BLaER1 treated with 17β-estradiol and CSF1 and Interleukin-3, amounts not matched to agents 10 nM and 100 nM (cell line): ENCODE measurements at regions not wholly inside any gene's neighbourhood (a gene's known extent, or its start where the extent isn't known, plus 50 kb on each side); places are given as distances from the start of the nearest gene placed in this dataset.

Source experiments
- H3K27ac ChIP-seq, 11 experiments: shearing (Covaris generic); formaldehyde crosslinking; 2 replicates each; pipeline ENCODE4 v1.8.1; 2022
- H3K27me3 ChIP-seq, 11 experiments: shearing (Covaris generic); formaldehyde crosslinking; 2 replicates each; pipeline ENCODE4 v1.8.1; 2022
- H3K36me3 ChIP-seq, 11 experiments: shearing (Covaris generic); formaldehyde crosslinking; 2 replicates each; pipeline ENCODE4 v1.8.1; 2022
- H3K4me1 ChIP-seq, 10 experiments: shearing (Covaris generic); formaldehyde crosslinking; 2 replicates each; pipeline ENCODE4 v1.8.1; 2022
- H3K4me2 ChIP-seq, 11 experiments: shearing (Covaris generic); formaldehyde crosslinking; 2 replicates each; pipeline ENCODE4 v1.8.1; 2022
- H3K4me3 ChIP-seq, 10 experiments: shearing (Covaris generic); formaldehyde crosslinking; 2 replicates each; pipeline ENCODE4 v1.8.1; 2022
- H3K9ac ChIP-seq, 11 experiments: shearing (Covaris generic); formaldehyde crosslinking; 2 replicates each; pipeline ENCODE4 v1.8.1; 2022
- H3K9me3 ChIP-seq, 11 experiments: shearing (Covaris generic); formaldehyde crosslinking; replicated peaks in 1 of 11; 2 replicates each; pipeline ENCODE4 v1.8.1; 2022
- H4K20me1 ChIP-seq, 11 experiments: shearing (Covaris generic); formaldehyde crosslinking; 2 replicates each; pipeline ENCODE4 v1.8.1; 2022
- Cebpa-rat ChIP-seq, 11 experiments: shearing (Covaris generic); IDR thresholded peaks; 2 replicates each; pipeline ENCODE4 v1.8.1; 2022

DNA sequence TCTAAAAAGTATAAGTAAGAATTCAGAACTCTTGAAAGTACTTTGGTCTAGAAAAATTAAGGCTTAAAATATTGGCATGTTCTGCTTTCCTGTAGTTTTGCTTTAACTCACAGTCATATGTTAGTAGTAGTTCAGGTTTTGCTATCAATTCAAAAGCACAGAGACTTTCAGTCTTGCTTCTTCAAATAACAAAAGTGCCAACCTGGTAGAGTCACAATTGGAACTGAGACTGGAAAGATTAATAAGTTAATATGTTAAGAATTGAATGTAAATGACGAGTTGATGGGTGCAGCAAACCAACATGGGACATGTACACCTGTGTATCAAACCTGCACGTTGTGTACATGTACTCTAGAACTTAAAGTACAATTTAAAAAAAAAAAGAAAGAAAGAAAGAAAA is 822.3 kb downstream of the MTRR start:
- no peak for TF ChIP-seq Cebpa-rat (IDR thresholded peaks at IDR 0.05)
- Histone ChIP-seq H3K4me3 (no peak overlapping the region), H3K4me2 (no peak overlapping the region)

DNA sequence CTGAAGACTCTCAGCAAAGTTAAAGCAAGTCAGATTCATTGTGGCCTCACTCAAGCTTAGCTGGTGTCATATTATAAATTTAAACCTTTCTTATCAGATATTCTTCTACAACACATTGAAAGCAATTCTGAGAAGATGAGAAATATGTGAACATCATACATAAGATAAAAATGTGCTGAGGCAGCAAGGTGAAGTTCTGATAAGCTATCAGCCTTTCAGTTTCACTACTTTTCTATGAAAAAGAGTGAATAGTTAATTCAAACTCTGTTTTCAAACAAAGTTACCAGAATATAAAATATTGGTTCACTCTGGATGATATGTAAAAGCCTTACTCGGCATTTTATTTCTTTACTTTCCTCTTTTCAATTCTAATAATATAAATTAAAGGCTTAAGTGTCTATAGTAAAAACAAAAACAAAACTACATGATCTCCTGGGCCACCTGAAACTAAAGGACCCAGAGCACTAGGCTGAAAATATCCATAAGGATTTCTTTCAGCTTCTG is 824.4 kb downstream of the MTRR start:
- 0 out of 22 replicates have a peak, but pooled peaks cover 0 to 4% (median 0%) of the 10 kb centered on the region in 11 experiments for H3K9me3 ChIP-seq
- H3K4me2 ChIP-seq = no peak overlapping the region
- no peaks in the 10 kb centered on the region for H3K4me1 ChIP-seq
- no peaks in the 10 kb centered on the region for H4K20me1 ChIP-seq
- no peak overlapping the region for H3K4me3 ChIP-seq
- no peak overlapping the region for H3K9ac ChIP-seq
- H3K27me3 ChIP-seq = no peaks in the 10 kb centered on the region
- H3K27ac ChIP-seq = no peak overlapping the region
- no peaks in the 10 kb centered on the region for H3K36me3 ChIP-seq
- TF ChIP-seq Cebpa-rat (IDR thresholded peaks at IDR 0.05) = no peak

More for the DNA sequence above, 822.3 kb downstream of the MTRR start:
- Histone ChIP-seq H4K20me1 (no peaks in the 10 kb centered on the region), H3K27ac (no peak overlapping the region), H3K36me3 (no peaks in the 10 kb centered on the region), H3K9ac (no peak overlapping the region), H3K4me1 (peaks cover 0 to 5% (median 0%) of the 10 kb centered on the region in 10 experiments; a peak in 2 of 20 replicates), H3K27me3 (no peaks in the 10 kb centered on the region), H3K9me3 (no peaks in the 10 kb centered on the region)

DNA sequence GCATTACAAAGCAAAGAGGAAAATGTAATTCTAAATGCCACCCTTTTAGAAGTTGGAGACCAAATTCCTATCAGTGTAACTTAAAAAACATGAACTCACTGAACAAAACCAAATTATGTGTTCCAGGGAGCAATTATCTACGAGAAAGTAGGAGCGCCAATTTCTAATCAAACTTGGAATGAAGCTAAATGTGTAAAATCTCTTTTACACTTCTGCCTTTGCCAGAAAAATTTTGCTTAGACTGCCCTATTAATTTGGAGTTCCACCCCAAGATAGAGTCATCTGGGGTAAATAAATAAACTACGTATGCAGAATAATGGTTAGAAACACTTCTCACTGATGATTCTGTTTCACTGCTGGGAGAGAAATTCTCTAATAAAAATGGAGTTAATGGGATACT is 825.6 kb downstream of the MTRR start:
- Histone ChIP-seq H3K27me3 (no peaks in the 10 kb centered on the region), H4K20me1 (no peaks in the 10 kb centered on the region), H3K4me1 (no peaks in the 10 kb centered on the region), H3K9ac (no peak overlapping the region), H3K36me3 (no peaks in the 10 kb centered on the region), H3K9me3 (0 out of 22 replicates have a peak, but pooled peaks cover 0 to 4% (median 0%) of the 10 kb centered on the region in 11 experiments), H3K27ac (no peak overlapping the region), H3K4me2 (no peak overlapping the region), H3K4me3 (no peak overlapping the region)
- no peak for TF ChIP-seq Cebpa-rat (IDR thresholded peaks at IDR 0.05)

DNA sequence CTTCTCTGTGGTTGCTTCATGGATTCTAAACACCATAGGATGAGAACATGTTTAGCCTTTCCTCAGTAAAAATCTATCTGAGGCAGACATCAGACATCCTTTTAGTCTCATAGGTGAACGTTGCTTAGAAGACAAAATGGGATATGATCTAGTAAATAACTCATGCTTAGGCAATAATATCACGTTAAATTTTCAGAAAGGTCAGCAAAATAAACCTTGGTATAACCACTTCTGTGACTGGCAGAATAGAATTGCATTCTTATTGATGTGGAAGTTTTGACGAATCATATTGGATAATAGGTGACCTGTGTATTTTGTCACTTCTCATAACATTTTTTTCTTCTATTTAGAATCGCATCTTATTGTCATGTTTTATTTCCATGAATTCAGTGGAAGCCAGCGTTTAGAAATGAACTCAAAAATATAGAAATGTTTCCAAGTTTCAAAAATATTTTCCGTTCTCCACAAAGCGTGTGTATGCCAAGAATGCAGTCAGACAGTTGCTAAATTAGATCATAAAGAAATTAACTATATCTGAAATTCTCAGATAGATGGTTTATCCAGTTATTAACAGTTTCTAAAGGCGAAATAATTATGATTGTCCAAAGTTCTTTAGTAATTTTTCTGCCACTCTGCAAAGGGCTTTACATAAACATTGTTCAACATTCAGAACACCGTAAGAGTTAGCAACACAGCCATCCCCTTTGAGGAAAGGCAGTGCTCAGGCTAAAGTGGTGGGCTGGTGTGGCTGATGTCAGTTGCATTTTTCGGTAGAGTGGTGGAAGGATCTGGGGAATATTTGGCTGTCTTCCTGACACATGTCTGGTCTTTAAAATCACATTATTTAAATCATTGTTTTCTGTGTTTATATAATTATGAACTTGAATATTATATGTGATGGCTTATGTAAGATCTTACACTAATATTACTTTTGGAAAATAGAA is 827.2 kb downstream of the MTRR start:
- Histone ChIP-seq H4K20me1 (no peaks in the 10 kb centered on the region), H3K9ac (no peak overlapping the region), H3K4me3 (no peak overlapping the region), H3K27ac (no peak overlapping the region), H3K4me1 (peaks cover 0 to 7% (median 0%) of the 10 kb centered on the region in 10 experiments; a peak in 4 of 20 replicates), H3K36me3 (no peaks in the 10 kb centered on the region), H3K27me3 (no peaks in the 10 kb centered on the region), H3K4me2 (no peak overlapping the region), H3K9me3 (0 out of 22 replicates have a peak, but pooled peaks cover 0 to 4% (median 0%) of the 10 kb centered on the region in 11 experiments)
- TF ChIP-seq Cebpa-rat (IDR thresholded peaks at IDR 0.05) = no peak

DNA sequence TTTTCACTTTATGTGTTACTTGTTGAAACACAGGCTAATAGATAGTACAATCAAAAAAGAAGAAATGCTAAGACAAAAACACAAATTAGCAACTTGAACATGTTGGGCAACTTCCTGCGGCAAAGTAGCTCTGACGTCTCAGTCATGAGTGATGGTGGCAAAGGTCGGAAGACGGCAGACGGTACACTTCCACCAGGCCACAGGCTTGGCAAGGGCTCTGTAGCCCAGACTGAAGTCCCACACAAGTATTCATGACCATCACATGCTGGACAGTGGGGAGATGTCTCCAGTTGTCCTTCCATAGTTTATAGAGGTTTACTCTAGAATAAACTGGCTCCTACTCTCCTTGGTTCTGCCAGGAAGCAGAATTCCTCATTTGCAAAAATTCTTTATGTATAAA is 831.3 kb downstream of the MTRR start:
- Histone ChIP-seq H3K9me3 (0 out of 22 replicates have a peak, but pooled peaks cover 0 to 4% (median 0%) of the 10 kb centered on the region in 11 experiments), H3K9ac (no peak overlapping the region), H4K20me1 (no peaks in the 10 kb centered on the region), H3K4me2 (0 out of 22 replicates have a peak overlapping the region, but pooled peaks of 1 of the 11 experiments have one; percentile 1), H3K27ac (no peak overlapping the region), H3K27me3 (no peaks in the 10 kb centered on the region), H3K4me1 (peaks cover 0 to 9% (median 0%) of the 10 kb centered on the region in 10 experiments; a peak in 4 of 20 replicates), H3K4me3 (no peak overlapping the region), H3K36me3 (no peaks in the 10 kb centered on the region)
- no peak for TF ChIP-seq Cebpa-rat (IDR thresholded peaks at IDR 0.05)

DNA sequence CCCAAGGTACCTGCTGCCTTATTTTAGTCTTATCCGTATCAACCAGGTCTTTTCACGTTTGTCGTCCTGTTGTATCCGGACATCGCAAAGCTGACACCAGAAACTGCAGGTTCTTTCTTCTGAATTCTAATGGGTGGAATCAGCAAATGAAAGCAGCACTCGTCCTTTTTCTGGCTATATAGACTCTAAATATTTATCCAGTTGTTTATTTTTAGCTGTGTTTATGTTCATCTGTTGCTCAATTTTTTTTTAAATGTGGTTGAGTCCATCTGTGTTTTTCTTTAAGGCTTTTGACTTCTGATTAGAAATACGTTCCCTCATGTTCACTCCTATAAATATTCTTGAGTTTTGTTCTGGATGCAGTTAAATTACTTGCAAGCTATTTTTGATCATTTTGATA is 831.7 kb downstream of the MTRR start:
- no peak overlapping the region for H3K4me3 ChIP-seq
- peaks cover 0 to 9% (median 0%) of the 10 kb centered on the region in 10 experiments; a peak in 4 of 20 replicates for H3K4me1 ChIP-seq
- H3K9me3 ChIP-seq = 0 out of 22 replicates have a peak, but pooled peaks cover 0 to 4% (median 0%) of the 10 kb centered on the region in 11 experiments
- TF ChIP-seq Cebpa-rat (IDR thresholded peaks at IDR 0.05) = no peak
- no peaks in the 10 kb centered on the region for H3K36me3 ChIP-seq
- 0 out of 22 replicates have a peak overlapping the region, but pooled peaks of 2 of the 11 experiments have one; percentile 1 to 7 for H3K4me2 ChIP-seq
- no peaks in the 10 kb centered on the region for H4K20me1 ChIP-seq
- no peaks in the 10 kb centered on the region for H3K27me3 ChIP-seq
- H3K27ac ChIP-seq = no peak overlapping the region
- H3K9ac ChIP-seq = no peak overlapping the region

DNA sequence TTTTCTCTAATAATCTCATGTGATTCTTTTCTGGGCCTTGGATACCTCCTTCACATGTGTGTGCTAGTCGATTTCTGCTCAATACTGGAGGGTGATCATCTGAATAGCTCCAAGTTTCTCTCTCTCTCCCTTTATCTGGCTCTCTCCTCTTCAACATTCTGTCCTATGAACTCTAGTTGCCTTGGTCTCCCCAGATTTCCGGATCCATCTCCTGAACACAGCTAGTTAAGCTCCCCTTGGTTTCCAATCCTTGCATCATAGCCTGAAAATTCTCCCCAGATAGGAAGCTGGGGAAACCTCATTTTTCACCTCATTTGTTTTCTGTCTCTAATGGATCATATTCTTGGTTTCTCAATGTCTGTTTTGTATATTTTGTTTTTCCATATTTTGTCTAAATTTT is 832.3 kb downstream of the MTRR start:
- Histone ChIP-seq H3K4me3 (no peak overlapping the region), H3K4me1 (peaks cover 0 to 9% (median 0%) of the 10 kb centered on the region in 10 experiments; a peak in 4 of 20 replicates), H3K27ac (no peak overlapping the region), H3K9ac (no peak overlapping the region), H4K20me1 (no peaks in the 10 kb centered on the region), H3K27me3 (no peaks in the 10 kb centered on the region), H3K36me3 (no peaks in the 10 kb centered on the region), H3K9me3 (0 out of 22 replicates have a peak, but pooled peaks cover 0 to 4% (median 0%) of the 10 kb centered on the region in 11 experiments), H3K4me2 (0 out of 22 replicates have a peak overlapping the region, but pooled peaks of 2 of the 11 experiments have one; percentile 1 to 7)
- TF ChIP-seq Cebpa-rat (IDR thresholded peaks at IDR 0.05) = no peak

DNA sequence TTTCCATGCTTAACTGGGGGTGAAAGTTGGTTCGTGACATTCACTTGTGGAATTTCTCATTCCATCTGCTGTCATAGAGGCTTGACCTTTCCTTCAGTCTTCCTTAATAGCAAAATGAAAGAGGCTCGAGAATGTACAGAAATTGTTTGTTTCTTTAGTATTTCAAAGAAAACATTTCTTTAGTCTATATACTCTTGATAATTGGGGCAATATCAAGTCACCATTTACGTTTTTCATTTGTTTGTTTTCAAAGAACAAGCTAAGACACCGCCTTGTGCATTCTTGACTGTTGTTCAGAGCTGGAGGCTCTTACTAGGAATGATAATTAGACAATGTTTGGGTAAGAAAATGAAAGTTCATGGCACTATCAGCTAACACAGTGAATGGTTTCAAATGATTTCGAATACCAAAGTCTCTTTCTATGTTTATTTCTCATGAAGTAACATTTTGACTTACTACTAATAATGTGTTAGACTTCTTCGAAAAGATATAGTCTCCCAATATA is 835.4 kb downstream of the SEMA5A start:
- Histone ChIP-seq H3K9ac (no peak overlapping the region), H3K27me3 (no peaks in the 10 kb centered on the region), H3K9me3 (0 out of 22 replicates have a peak, but pooled peaks cover 0 to 4% (median 0%) of the 10 kb centered on the region in 11 experiments), H3K4me1 (no peaks in the 10 kb centered on the region), H3K4me3 (no peak overlapping the region), H3K4me2 (no peak overlapping the region), H3K27ac (no peak overlapping the region), H4K20me1 (no peaks in the 10 kb centered on the region), H3K36me3 (no peaks in the 10 kb centered on the region)
- TF ChIP-seq Cebpa-rat (IDR thresholded peaks at IDR 0.05) = no peak

DNA sequence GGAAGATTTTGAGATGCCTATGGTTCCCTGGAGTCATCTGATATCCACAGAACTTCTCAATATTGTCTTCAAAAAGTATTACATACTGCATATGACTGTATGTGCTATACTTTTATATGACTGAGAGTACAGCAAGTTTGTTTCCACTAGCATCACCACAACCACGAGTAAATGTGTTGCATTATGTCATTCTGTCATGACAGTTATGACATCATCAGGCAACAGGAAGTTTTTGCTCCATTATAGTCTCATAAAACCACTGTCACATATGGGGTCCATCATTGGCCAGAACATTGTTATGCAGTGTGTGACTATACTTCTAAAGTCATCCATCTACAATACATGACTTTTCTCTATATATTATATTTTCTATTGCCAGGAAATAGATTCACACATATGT is 831.7 kb downstream of the SEMA5A start:
- Histone ChIP-seq H3K4me2 (no peak overlapping the region), H3K27me3 (no peaks in the 10 kb centered on the region), H3K4me1 (no peaks in the 10 kb centered on the region), H3K36me3 (no peaks in the 10 kb centered on the region), H3K4me3 (no peak overlapping the region), H4K20me1 (no peaks in the 10 kb centered on the region), H3K9ac (no peak overlapping the region), H3K9me3 (0 out of 22 replicates have a peak, but pooled peaks cover 0 to 4% (median 0%) of the 10 kb centered on the region in 11 experiments), H3K27ac (no peak overlapping the region)
- TF ChIP-seq Cebpa-rat (IDR thresholded peaks at IDR 0.05) = no peak
